ENCODE measurements at regions not wholly inside any gene's neighbourhood (a gene's known extent, or its start where the extent isn't known, plus 50 kb on each side); places are given as distances from the start of the nearest gene placed in this dataset.

GRCh38 chr6:4662886-4663285, 113.3 kb upstream of the CDYL start:
- no peak for TF ChIP-seq EZH2phosphoT487 (IDR thresholded peaks at IDR 0.05; ENCODE audit: low read depth)
- TF ChIP-seq, protein P1, sequence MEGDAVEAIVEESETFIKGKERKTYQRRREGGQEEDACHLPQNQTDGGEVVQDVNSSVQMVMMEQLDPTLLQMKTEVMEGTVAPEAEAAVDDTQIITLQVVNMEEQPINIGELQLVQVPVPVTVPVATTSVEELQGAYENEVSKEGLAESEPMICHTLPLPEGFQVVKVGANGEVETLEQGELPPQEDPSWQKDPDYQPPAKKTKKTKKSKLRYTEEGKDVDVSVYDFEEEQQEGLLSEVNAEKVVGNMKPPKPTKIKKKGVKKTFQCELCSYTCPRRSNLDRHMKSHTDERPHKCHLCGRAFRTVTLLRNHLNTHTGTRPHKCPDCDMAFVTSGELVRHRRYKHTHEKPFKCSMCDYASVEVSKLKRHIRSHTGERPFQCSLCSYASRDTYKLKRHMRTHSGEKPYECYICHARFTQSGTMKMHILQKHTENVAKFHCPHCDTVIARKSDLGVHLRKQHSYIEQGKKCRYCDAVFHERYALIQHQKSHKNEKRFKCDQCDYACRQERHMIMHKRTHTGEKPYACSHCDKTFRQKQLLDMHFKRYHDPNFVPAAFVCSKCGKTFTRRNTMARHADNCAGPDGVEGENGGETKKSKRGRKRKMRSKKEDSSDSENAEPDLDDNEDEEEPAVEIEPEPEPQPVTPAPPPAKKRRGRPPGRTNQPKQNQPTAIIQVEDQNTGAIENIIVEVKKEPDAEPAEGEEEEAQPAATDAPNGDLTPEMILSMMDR (IDR thresholded peaks at IDR 0.05; ENCODE audit: low read depth, low read length): no peak
